ENCODE measurements at regions not wholly inside any gene's neighbourhood (a gene's known extent, or its start where the extent isn't known, plus 50 kb on each side); places are given as distances from the start of the nearest gene placed in this dataset.

GRCh38 chr13:107295416-107296140 is 727.6 kb upstream of the ARGLU1 start:
- ATAC-seq (replicated peaks), result no peak
- Mint-ChIP-seq H3K4me1 (no peaks in the 10 kb centered on the region), H3K9me3 (peaks cover 9% of the 10 kb centered on the region), H3K27ac (no peak overlapping the region), H3K36me3 (ENCODE audit: low read depth) (no peaks in the 10 kb centered on the region), H3K27me3 (no peaks in the 10 kb centered on the region), H3K4me3 (no peak overlapping the region)

- Mint-ChIP-seq H3K4me3 (no peak overlapping the region), H3K9me3 (peaks cover 10% of the 10 kb centered on the region), H3K27me3 (no peaks in the 10 kb centered on the region), H3K36me3 (ENCODE audit: low read depth) (no peaks in the 10 kb centered on the region), H3K4me1 (no peaks in the 10 kb centered on the region), H3K27ac (no peak overlapping the region)
- ATAC-seq (replicated peaks), result no peak
These were observed 726.0 kb upstream of the ARGLU1 start for GRCh38 chr13:107293924-107294323.

GRCh38 chr13:107291875-107292274 is 723.9 kb upstream of the ARGLU1 start:
- no peaks in the 10 kb centered on the region for H3K4me1 Mint-ChIP-seq
- H3K27me3 Mint-ChIP-seq, result no peaks in the 10 kb centered on the region
- ATAC-seq (replicated peaks), result no peak
- H3K27ac Mint-ChIP-seq, result no peak overlapping the region
- no peaks in the 10 kb centered on the region for H3K36me3 Mint-ChIP-seq (ENCODE audit: low read depth)
- peaks cover 9% of the 10 kb centered on the region for H3K9me3 Mint-ChIP-seq
- H3K4me3 Mint-ChIP-seq, result no peak overlapping the region

DNA sequence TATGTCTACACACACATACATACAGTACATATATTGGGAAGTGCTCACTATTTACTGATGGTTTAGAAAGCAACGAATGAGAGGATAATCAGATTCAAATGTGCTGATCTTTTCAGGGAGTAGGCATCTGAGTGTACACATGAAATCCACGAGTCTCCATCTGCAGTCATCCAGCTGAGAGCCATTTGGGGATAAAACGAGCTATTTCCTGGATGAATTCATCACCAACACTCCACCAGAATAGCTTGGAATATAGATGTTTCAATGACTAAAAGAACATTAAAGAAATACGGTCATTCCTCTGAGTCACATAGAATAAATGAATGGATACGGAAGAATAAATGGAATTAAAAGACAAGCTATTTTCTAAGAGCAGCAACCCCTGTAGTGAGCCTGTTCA is 721.6 kb upstream of the ARGLU1 start:
- Mint-ChIP-seq H3K4me1 (no peaks in the 10 kb centered on the region), H3K4me3 (no peak overlapping the region), H3K27ac (no peak overlapping the region), H3K27me3 (no peaks in the 10 kb centered on the region), H3K9me3 (peaks cover 5% of the 10 kb centered on the region), H3K36me3 (ENCODE audit: low read depth) (no peaks in the 10 kb centered on the region)
- ATAC-seq (replicated peaks), result no peak

DNA sequence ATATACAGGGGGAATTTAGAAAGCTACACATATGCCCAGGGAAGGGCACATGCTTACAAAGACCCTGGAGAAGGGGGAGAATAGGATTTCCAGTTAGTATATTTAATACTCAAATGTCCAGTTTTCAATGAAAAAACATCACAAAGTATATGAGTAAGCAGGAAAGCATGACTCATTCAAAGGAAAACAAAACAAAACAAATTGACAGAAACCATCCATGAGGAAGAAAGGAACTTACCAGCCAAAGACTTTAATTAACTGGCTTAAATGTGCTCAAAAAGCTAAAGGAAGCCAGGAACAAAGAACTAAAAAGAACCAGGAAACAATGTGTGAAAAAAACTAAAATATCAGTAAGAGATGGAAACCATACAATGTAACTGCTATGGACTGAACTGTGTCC is 716.2 kb upstream of the ARGLU1 start:
- Mint-ChIP-seq H3K4me3 (no peak overlapping the region), H3K27me3 (no peaks in the 10 kb centered on the region), H3K36me3 (ENCODE audit: low read depth) (no peaks in the 10 kb centered on the region), H3K4me1 (no peaks in the 10 kb centered on the region), H3K9me3 (peaks cover 19% of the 10 kb centered on the region), H3K27ac (no peak overlapping the region)
- ATAC-seq (replicated peaks), result no peak

- H3K9me3 Mint-ChIP-seq, result peaks cover 14% of the 10 kb centered on the region
- no peaks in the 10 kb centered on the region for H3K27me3 Mint-ChIP-seq
- ATAC-seq (replicated peaks), result no peak
- no peaks in the 10 kb centered on the region for H3K4me1 Mint-ChIP-seq
- no peaks in the 10 kb centered on the region for H3K36me3 Mint-ChIP-seq (ENCODE audit: low read depth)
- H3K27ac Mint-ChIP-seq, result no peak overlapping the region
- no peak overlapping the region for H3K4me3 Mint-ChIP-seq
These were observed 710.0 kb upstream of the ARGLU1 start for GRCh38 chr13:107277911-107278310.

DNA sequence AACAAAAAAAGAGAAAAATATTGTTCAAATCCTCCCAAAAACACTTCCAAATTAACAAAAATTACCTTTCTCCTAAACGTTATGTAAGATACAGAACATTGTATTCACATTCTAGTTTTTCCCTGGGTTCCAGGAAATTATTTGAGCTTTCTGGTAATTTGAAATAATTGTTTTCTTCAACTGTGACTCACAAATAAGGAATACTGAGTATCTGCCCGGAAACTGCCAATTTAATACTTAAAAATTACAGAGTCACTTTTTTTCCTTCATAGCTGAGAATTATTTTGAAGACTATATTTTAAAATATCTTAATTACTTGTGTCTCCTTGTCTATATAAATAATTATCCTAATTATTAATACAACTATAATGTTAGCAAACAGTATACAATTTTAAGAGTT is 709.0 kb upstream of the ARGLU1 start:
- peaks cover 14% of the 10 kb centered on the region for H3K9me3 Mint-ChIP-seq
- ATAC-seq (replicated peaks), result no peak

GRCh38 chr13:107275945-107276614 is 708.1 kb upstream of the ARGLU1 start:
- H3K27me3 Mint-ChIP-seq, result no peaks in the 10 kb centered on the region
- H3K4me1 Mint-ChIP-seq, result no peaks in the 10 kb centered on the region
- no peaks in the 10 kb centered on the region for H3K36me3 Mint-ChIP-seq (ENCODE audit: low read depth)
- ATAC-seq (replicated peaks), result no peak
- H3K27ac Mint-ChIP-seq, result no peak overlapping the region
- H3K9me3 Mint-ChIP-seq, result peaks cover 8% of the 10 kb centered on the region
- H3K4me3 Mint-ChIP-seq, result no peak overlapping the region

More for the DNA sequence above, 709.0 kb upstream of the ARGLU1 start:
- H3K36me3 Mint-ChIP-seq (ENCODE audit: low read depth), result no peaks in the 10 kb centered on the region
- H3K27ac Mint-ChIP-seq, result no peak overlapping the region
- no peaks in the 10 kb centered on the region for H3K4me1 Mint-ChIP-seq
- no peak overlapping the region for H3K4me3 Mint-ChIP-seq
- H3K27me3 Mint-ChIP-seq, result no peaks in the 10 kb centered on the region

GRCh38 chr13:107275312-107275711 is 707.4 kb upstream of the ARGLU1 start:
- peaks cover 9% of the 10 kb centered on the region for H3K9me3 Mint-ChIP-seq
- no peak overlapping the region for H3K4me3 Mint-ChIP-seq
- ATAC-seq (replicated peaks), result no peak
- no peak overlapping the region for H3K27ac Mint-ChIP-seq
- H3K4me1 Mint-ChIP-seq, result no peaks in the 10 kb centered on the region
- H3K27me3 Mint-ChIP-seq, result no peaks in the 10 kb centered on the region
- H3K36me3 Mint-ChIP-seq (ENCODE audit: low read depth), result no peaks in the 10 kb centered on the region

- H3K27ac Mint-ChIP-seq, result no peak overlapping the region
- ATAC-seq (replicated peaks), result no peak
These were observed 703.3 kb upstream of the ARGLU1 start for GRCh38 chr13:107271227-107271626.

DNA sequence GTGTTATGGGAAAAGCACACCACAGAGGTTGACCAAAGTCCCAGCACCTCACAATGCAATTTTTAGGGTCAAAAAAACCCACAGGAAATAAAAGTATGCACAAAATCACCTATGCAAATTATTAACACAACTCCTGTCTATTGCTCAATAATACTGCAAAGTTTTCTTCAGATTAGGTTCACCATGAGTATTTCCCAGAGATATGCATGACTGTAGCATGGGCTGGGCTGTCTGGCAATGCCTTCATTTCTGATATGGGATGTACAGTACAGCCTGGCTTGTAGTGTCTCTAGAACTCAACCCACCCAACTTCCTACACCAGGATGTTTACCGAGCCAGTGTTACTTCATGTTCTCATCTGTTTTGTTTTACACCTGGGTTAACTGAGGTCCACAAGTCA is 698.7 kb upstream of the ARGLU1 start:
- Mint-ChIP-seq H3K27ac (no peak overlapping the region), H3K4me1 (no peaks in the 10 kb centered on the region), H3K9me3 (peaks cover 13% of the 10 kb centered on the region), H3K36me3 (ENCODE audit: low read depth) (no peaks in the 10 kb centered on the region), H3K27me3 (no peaks in the 10 kb centered on the region), H3K4me3 (no peak overlapping the region)
- no peak for ATAC-seq (replicated peaks)

More at GRCh38 chr13:107271227-107271626, 703.3 kb upstream of the ARGLU1 start:
- no peaks in the 10 kb centered on the region for H3K4me1 Mint-ChIP-seq
- H3K27me3 Mint-ChIP-seq, result no peaks in the 10 kb centered on the region
- H3K4me3 Mint-ChIP-seq, result no peak overlapping the region
- no peaks in the 10 kb centered on the region for H3K36me3 Mint-ChIP-seq (ENCODE audit: low read depth)
- H3K9me3 Mint-ChIP-seq, result peaks cover 8% of the 10 kb centered on the region

GRCh38 chr13:107258599-107259187 is 690.8 kb upstream of the ARGLU1 start:
- ATAC-seq (replicated peaks), result no peak
- Mint-ChIP-seq H3K9me3 (peaks cover 9% of the 10 kb centered on the region), H3K4me3 (no peak overlapping the region), H3K27ac (no peak overlapping the region), H3K36me3 (ENCODE audit: low read depth) (no peaks in the 10 kb centered on the region), H3K4me1 (no peaks in the 10 kb centered on the region), H3K27me3 (peaks cover 4% of the 10 kb centered on the region)

DNA sequence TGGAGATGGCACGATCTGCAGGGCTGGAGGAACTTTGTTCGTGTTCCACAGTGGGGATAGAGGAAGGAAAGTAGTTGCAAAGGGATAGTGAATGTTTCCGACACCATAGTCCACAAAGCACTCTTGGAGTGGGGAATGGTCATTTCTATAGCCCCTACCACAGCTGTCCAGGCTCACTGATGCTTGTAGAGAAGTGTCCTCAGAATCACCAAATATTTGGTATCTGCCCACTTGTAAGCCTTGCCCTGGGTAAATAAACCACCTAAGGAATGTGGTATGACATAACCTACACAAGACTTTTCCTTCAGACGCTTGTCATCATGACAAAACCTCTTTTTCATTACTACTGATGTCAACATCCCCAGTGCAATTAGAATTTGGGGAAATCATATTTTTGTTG is 686.5 kb upstream of the ARGLU1 start:
- H3K4me1 Mint-ChIP-seq, result no peaks in the 10 kb centered on the region
- no peak for ATAC-seq (replicated peaks)
- no peak overlapping the region for H3K4me3 Mint-ChIP-seq
- no peaks in the 10 kb centered on the region for H3K36me3 Mint-ChIP-seq (ENCODE audit: low read depth)
- H3K27ac Mint-ChIP-seq, result no peak overlapping the region
- no peaks in the 10 kb centered on the region for H3K27me3 Mint-ChIP-seq
- no peaks in the 10 kb centered on the region for H3K9me3 Mint-ChIP-seq

DNA sequence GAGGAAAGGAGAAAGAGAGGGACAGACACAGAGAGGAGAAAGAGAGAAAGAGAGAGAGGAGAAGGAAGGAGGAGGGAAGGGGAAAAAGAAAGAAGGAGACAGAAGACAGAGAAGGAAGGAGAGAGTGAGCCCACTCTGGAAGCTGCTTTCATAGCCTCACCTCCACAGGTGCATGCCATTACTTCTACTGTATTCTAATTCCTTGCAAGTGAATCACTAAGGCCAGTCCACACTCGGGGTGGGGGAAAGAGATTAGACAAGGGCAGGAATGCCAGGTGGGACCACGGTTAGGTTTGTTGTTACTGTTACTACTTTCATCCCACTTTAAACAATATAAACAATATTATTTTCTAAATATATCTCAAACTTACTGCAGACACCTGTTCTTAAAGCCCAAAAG is 684.5 kb upstream of the ARGLU1 start:
- H3K4me3 Mint-ChIP-seq, result no peak overlapping the region
- no peaks in the 10 kb centered on the region for H3K9me3 Mint-ChIP-seq
- no peaks in the 10 kb centered on the region for H3K36me3 Mint-ChIP-seq (ENCODE audit: low read depth)
- ATAC-seq (replicated peaks), result no peak
- H3K27ac Mint-ChIP-seq, result no peak overlapping the region
- H3K4me1 Mint-ChIP-seq, result no peaks in the 10 kb centered on the region
- no peaks in the 10 kb centered on the region for H3K27me3 Mint-ChIP-seq

DNA sequence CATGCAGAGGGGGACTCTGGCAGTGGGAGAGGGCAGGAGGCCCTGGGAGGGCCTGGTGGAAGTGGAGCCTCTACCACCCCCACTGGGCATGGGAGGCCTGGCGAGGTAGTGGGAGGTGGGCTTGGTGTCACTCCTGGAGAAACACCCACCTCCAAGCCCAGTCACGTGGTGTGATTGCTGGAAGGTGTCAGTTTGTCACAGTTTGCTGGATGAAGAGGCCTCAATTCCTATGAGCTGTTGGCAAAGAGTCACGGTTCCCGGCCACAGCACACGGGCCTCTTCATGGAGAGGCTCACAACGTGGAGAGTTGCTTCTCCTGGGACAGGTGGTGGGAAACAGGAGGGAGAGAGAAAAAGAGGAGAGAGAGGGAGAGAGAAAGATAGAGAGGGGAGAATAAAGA is 684.1 kb upstream of the ARGLU1 start:
- H3K9me3 Mint-ChIP-seq, result no peaks in the 10 kb centered on the region
- H3K36me3 Mint-ChIP-seq (ENCODE audit: low read depth), result no peaks in the 10 kb centered on the region
- no peak overlapping the region for H3K4me3 Mint-ChIP-seq
- no peaks in the 10 kb centered on the region for H3K4me1 Mint-ChIP-seq
- no peaks in the 10 kb centered on the region for H3K27me3 Mint-ChIP-seq
- H3K27ac Mint-ChIP-seq, result no peak overlapping the region
- ATAC-seq (replicated peaks), result no peak

Data from activated T-helper 17 cell treated with anti-CD3 and anti-CD28 coated beads, Interleukin-2, amount 50 U/mL, for 72 hours (primary cell).